ENCODE measurements at regions not wholly inside any gene's neighbourhood (a gene's known extent, or its start where the extent isn't known, plus 50 kb on each side); places are given as distances from the start of the nearest gene placed in this dataset.

GRCh38 chr18:39500306-39500705, 1934.7 kb upstream of the CELF4 start:
- DNase-seq (ENCODE audit: low spot score): no peak
- ChIA-PET CTCF (no interaction called here), POLR2A (ENCODE audit: low non-redundant PET) (no interaction called here)
- no peak for TF ChIP-seq CTCF (conservative IDR thresholded peaks at IDR 0.05; ENCODE audit: low read depth)
- H3K27ac ChIP-seq: no peak overlapping the region

GRCh38 chr18:39497821-39498220, 1932.2 kb upstream of the CELF4 start:
- POLR2A ChIA-PET (ENCODE audit: low non-redundant PET): no interaction called here
- no peak overlapping the region for H3K27ac ChIP-seq
- TF ChIP-seq CTCF (conservative IDR thresholded peaks at IDR 0.05; ENCODE audit: low read depth): no peak
- DNase-seq (ENCODE audit: low spot score): no peak
- CTCF ChIA-PET: no interaction called here

GRCh38 chr18:39496986-39497385, 1931.4 kb upstream of the CELF4 start:
- POLR2A ChIA-PET (ENCODE audit: low non-redundant PET): no interaction called here
- CTCF ChIA-PET: no interaction called here
- no peak for TF ChIP-seq CTCF (conservative IDR thresholded peaks at IDR 0.05; ENCODE audit: low read depth)
- DNase-seq (ENCODE audit: low spot score): no peak
- no peak overlapping the region for H3K27ac ChIP-seq

- CTCF ChIA-PET: no interaction called here
- no peak overlapping the region for H3K27ac ChIP-seq
- POLR2A ChIA-PET (ENCODE audit: low non-redundant PET): no interaction called here
- no peak for TF ChIP-seq CTCF (conservative IDR thresholded peaks at IDR 0.05; ENCODE audit: low read depth)
- DNase-seq (ENCODE audit: low spot score): no peak
These were observed 1928.8 kb upstream of the CELF4 start for GRCh38 chr18:39494211-39494896.

GRCh38 chr18:39491408-39491807, 1925.8 kb upstream of the CELF4 start:
- CTCF ChIA-PET: no interaction called here
- TF ChIP-seq CTCF (conservative IDR thresholded peaks at IDR 0.05; ENCODE audit: low read depth): no peak
- no peak for DNase-seq (ENCODE audit: low spot score)
- H3K27ac ChIP-seq: no peak overlapping the region
- POLR2A ChIA-PET (ENCODE audit: low non-redundant PET): no interaction called here

- H3K27ac ChIP-seq: no peak overlapping the region
- ChIA-PET CTCF (no interaction called here), POLR2A (ENCODE audit: low non-redundant PET) (no interaction called here)
- no peak for TF ChIP-seq CTCF (conservative IDR thresholded peaks at IDR 0.05; ENCODE audit: low read depth)
- DNase-seq (ENCODE audit: low spot score): no peak
These were observed 1923.8 kb upstream of the CELF4 start for GRCh38 chr18:39489431-39489830.

- no peak for DNase-seq (ENCODE audit: low spot score)
- ChIA-PET POLR2A (ENCODE audit: low non-redundant PET) (no interaction called here), CTCF (no interaction called here)
- H3K27ac ChIP-seq: no peak overlapping the region
- TF ChIP-seq CTCF (conservative IDR thresholded peaks at IDR 0.05; ENCODE audit: low read depth): no peak
These were observed 1922.3 kb upstream of the CELF4 start for GRCh38 chr18:39487932-39488331.

Data from RWPE1 (cell line).